CD4-positive, alpha-beta T cell treated with Interleukin-15 for 1 hour (primary cell): ENCODE measurements at regions not wholly inside any gene's neighbourhood (a gene's known extent, or its start where the extent isn't known, plus 50 kb on each side); places are given as distances from the start of the nearest gene placed in this dataset.
"Not testable (repeated sequence)": the region's sequence is repeated elsewhere in the genome, so short reads cannot be mapped to it uniquely, and the experiment has no call there.

Source experiments
- DNase-seq: peaks from one replicate; pipeline ENCODE4 v3.0.0-alpha.2; 2020

- DNase-seq, result no peak
Observed at GRCh38 chrX:9271789-9272525, 192.9 kb upstream of the TBL1X start.

- no peak for DNase-seq
Observed at GRCh38 chrX:9273744-9274143, 191.1 kb upstream of the TBL1X start.

- DNase-seq, result no peak
Observed at GRCh38 chrX:9278475-9279233, 186.2 kb upstream of the TBL1X start.

- DNase-seq, result no peak
Observed at GRCh38 chrX:9279234-9279544, 185.7 kb upstream of the TBL1X start.

- no peak for DNase-seq
Observed at GRCh38 chrX:9280831-9281230, 184.0 kb upstream of the TBL1X start.

GRCh38 chrX:9282325-9282724 is 182.5 kb upstream of the TBL1X start:
- no peak for DNase-seq

GRCh38 chrX:9285342-9285771 is 179.5 kb upstream of the TBL1X start:
- no peak for DNase-seq

- no peak for DNase-seq
Observed at GRCh38 chrX:9286234-9286633, 178.6 kb upstream of the TBL1X start.

GRCh38 chrX:9291629-9292028 is 173.2 kb upstream of the TBL1X start:
- no peak for DNase-seq

GRCh38 chrX:9293051-9293496 is 171.8 kb upstream of the TBL1X start:
- DNase-seq, result no peak

GRCh38 chrX:9293903-9294302 is 171.0 kb upstream of the TBL1X start:
- no peak for DNase-seq

- DNase-seq, result no peak
Observed at GRCh38 chrX:9295551-9295950, 169.3 kb upstream of the TBL1X start.

GRCh38 chrX:9298221-9298620 is 166.6 kb upstream of the TBL1X start:
- DNase-seq, result no peak

GRCh38 chrX:9299681-9300080 is 165.2 kb upstream of the TBL1X start:
- DNase-seq, result not testable (repeated sequence)

GRCh38 chrX:9301836-9302235 is 163.0 kb upstream of the TBL1X start:
- no peak for DNase-seq

- no peak for DNase-seq
Observed at GRCh38 chrX:9302381-9302780, 162.5 kb upstream of the TBL1X start.

GRCh38 chrX:9308426-9308825 is 156.4 kb upstream of the TBL1X start:
- no peak for DNase-seq

GRCh38 chrX:9310616-9311015 is 154.2 kb upstream of the TBL1X start:
- DNase-seq, result no peak

GRCh38 chrX:9311421-9312160 is 153.3 kb upstream of the TBL1X start:
- no peak for DNase-seq

GRCh38 chrX:9312922-9313867 is 151.7 kb upstream of the TBL1X start:
- peak; percentile 67 for DNase-seq

GRCh38 chrX:9315086-9315485 is 149.8 kb upstream of the TBL1X start:
- no peak for DNase-seq

GRCh38 chrX:9316096-9316495 is 148.8 kb upstream of the TBL1X start:
- no peak for DNase-seq

- no peak for DNase-seq
Observed at GRCh38 chrX:9317176-9317575, 147.7 kb upstream of the TBL1X start.
